B cell (primary cell): ENCODE measurements at regions not wholly inside any gene's neighbourhood (a gene's known extent, or its start where the extent isn't known, plus 50 kb on each side); places are given as distances from the start of the nearest gene placed in this dataset.

ENCODE experiments used
- ATAC-seq: fragments of 200-7000 bp; cut with Tn5 transposase; one replicate; pipeline ENCODE4 v1.10.0; 2021; ENCODE audit warnings: low read depth, mild to moderate bottlenecking, moderate number of reproducible peaks, moderate library complexity
- CTCF ChIA-PET: fragments of 350-600 bp; sonication (Branson Sonifier 250); formaldehyde crosslinking; loops from one replicate; lab custom pipeline; 2021; ENCODE audit warnings: antibody characterized with exemption, inconsistent platforms; lab: Charles Lee
- POLR2A ChIA-PET: fragments of 350-600 bp; sonication (Branson Sonifier 250); formaldehyde crosslinking; loops from one replicate; lab custom pipeline; 2021; ENCODE audit warnings: antibody characterized with exemption; lab: Charles Lee
- DNase-seq: peaks from one replicate; pipeline ENCODE4 v3.0.0; 2013
- H2AFZ ChIP-seq: 2 replicates; pipeline ENCODE4 v1.6.1; 2012; ENCODE audit warnings: mild to moderate bottlenecking, low read depth, low read length; ENCODE audit not compliant: insufficient read depth, poor library complexity, severe bottlenecking
- H3K27ac ChIP-seq, 2 donors: 1 replicate in 1 of 2; 2 replicates in 1 of 2; pipeline ENCODE4 v1.5.1; 2012 to 2013; ENCODE audit warnings: low read length in 2 of 2, mild to moderate bottlenecking in 2 of 2, moderate library complexity in 1 of 2
- H3K27me3 ChIP-seq, 4 experiments: fragments of 200-600 bp in 1 of 4; sonication (generic) in 1 of 4; replicated peaks in 1 of 4; 1 replicate in 2 of 4; 2 replicates in 2 of 4; pipeline versions ENCODE4 v1.6.1 to v1.7.0; 2013 to 2016; ENCODE audit warnings: low read length in 3 of 4, mild to moderate bottlenecking in 2 of 4, mixed read lengths in 1 of 4, moderate library complexity in 1 of 4; ENCODE audit not compliant: insufficient read depth in 4 of 4, control insufficient read depth in 3 of 4; ENCODE audit errors: control extremely low read depth in 1 of 4
- H3K36me3 ChIP-seq, 2 experiments: replicated peaks in 1 of 2; 1 replicate in 1 of 2; 2 replicates in 1 of 2; pipeline versions ENCODE4 v1.6.1 to v1.7.1; 2013; ENCODE audit warnings: low read length in 1 of 2; ENCODE audit not compliant: insufficient read depth in 2 of 2, control insufficient read depth in 1 of 2; ENCODE audit errors: control extremely low read depth in 1 of 2, extremely low read depth in 1 of 2
- H3K4me1 ChIP-seq, 2 donors: fragments of 200-600 bp in 1 of 2; sonication (generic) in 1 of 2; 1 replicate in 1 of 2; 2 replicates in 1 of 2; pipeline versions ENCODE4 v1.5.1 to v1.6.1; 2013 to 2017; ENCODE audit warnings: low read length in 2 of 2; ENCODE audit not compliant: control insufficient read depth in 2 of 2, insufficient read depth in 2 of 2
- H3K4me2 ChIP-seq: replicated peaks from 2 replicates; pipeline ENCODE3; 2012; ENCODE audit warnings: mild to moderate bottlenecking, low read depth, low read length; ENCODE audit not compliant: poor library complexity, severe bottlenecking
- H3K4me3 ChIP-seq, 5 experiments: fragments of 200-600 bp in 1 of 5; sonication (generic) in 1 of 5; 1 replicate in 3 of 5; 2 replicates in 2 of 5; pipeline versions ENCODE4 v1.5.1 to v1.7.0; 2011 to 2016; ENCODE audit warnings: low read length in 4 of 5, mild to moderate bottlenecking in 4 of 5, low read depth in 2 of 5, control low read depth in 1 of 5, moderate library complexity in 1 of 5; ENCODE audit not compliant: insufficient read depth in 1 of 5; ENCODE audit errors: control extremely low read depth in 1 of 5, extremely low read depth in 1 of 5
- H3K79me2 ChIP-seq: fragments of 200-600 bp; sonication (generic); one replicate; pipeline ENCODE4 v1.6.0; 2016; ENCODE audit warnings: low read length; ENCODE audit not compliant: control insufficient read depth, insufficient read depth
- H3K9ac ChIP-seq: fragments of 200-600 bp; sonication (generic); 2 replicates; pipeline ENCODE4 v1.6.1; 2017; ENCODE audit warnings: mild to moderate bottlenecking, low read length, moderate library complexity
- H3K9me3 ChIP-seq, 3 donors: one replicate each; pipeline versions ENCODE4 v1.6.1 to v1.7.1; 2013; ENCODE audit warnings: low read length in 2 of 3; ENCODE audit not compliant: control insufficient read depth in 2 of 3, insufficient read depth in 1 of 3; ENCODE audit errors: control extremely low read depth in 1 of 3
- H4K20me1 ChIP-seq: 2 replicates; pipeline ENCODE4 v1.6.0; 2012; ENCODE audit warnings: mild to moderate bottlenecking, low read length; ENCODE audit not compliant: insufficient read depth, control insufficient read depth, poor library complexity, severe bottlenecking
- H3K27ac Mint-ChIP-seq: one replicate; pipeline ENCODE4 v1.8.0; 2021; ENCODE audit warnings: mixed read lengths
- H3K27me3 Mint-ChIP-seq: one replicate; pipeline ENCODE4 v1.8.0; 2021; ENCODE audit warnings: mixed read lengths
- H3K4me1 Mint-ChIP-seq: one replicate; pipeline ENCODE4 v1.8.0; 2021; ENCODE audit warnings: mixed read lengths
- H3K4me3 Mint-ChIP-seq: one replicate; pipeline ENCODE4 v1.8.0; 2021; ENCODE audit warnings: mixed read lengths
- H3K9me3 Mint-ChIP-seq: one replicate; pipeline ENCODE4 v1.8.0; 2022; ENCODE audit warnings: mixed read lengths; ENCODE audit not compliant: insufficient read depth
- CTCF ChIP-seq: fragments of 200-600 bp; IDR thresholded peaks from one replicate; pipeline ENCODE4 v1.8.0; 2022; ENCODE audit warnings: antibody characterized with exemption, mild to moderate bottlenecking
- EZH2 ChIP-seq: IDR thresholded peaks from 2 replicates; pipeline ENCODE4 v1.6.1; 2012; ENCODE audit warnings: borderline replicate concordance, low read depth, mild to moderate bottlenecking, moderate library complexity, low read length; ENCODE audit not compliant: insufficient read depth, poor library complexity, severe bottlenecking
- WGBS: methylation state at CpG from one replicate; pipeline ENCODE4 v1.1.5; 2013; ENCODE audit warnings: missing lambda C conversion rate; ENCODE audit not compliant: insufficient coverage; 5-methylcytosine and 5-hydroxymethylcytosine counted together
- intact Hi-C: fragments of 100-400 bp; cut with micrococcal nuclease; formaldehyde crosslinking; loops from one replicate; pipeline ENCODE4 v1.10.0; 2022

GRCh38 chr2:150578481-150578880 is 91.0 kb upstream of the RND3 start:
- DNase-seq (no peak), ATAC-seq (no peak)
- no peaks in the 10 kb centered on the region for H3K4me1 ChIP-seq
- 83% methylated on average over 2 of the region's 2 CpGs for WGBS
- no peaks in the 10 kb centered on the region for H3K79me2 ChIP-seq
- H3K27me3 ChIP-seq, result no peaks in the 10 kb centered on the region
- no peak overlapping the region for H3K27ac ChIP-seq
- intact Hi-C loops, result no loop called here
- H3K4me3 ChIP-seq, result no peak overlapping the region
- H3K9me3 ChIP-seq, result peaks cover 2 to 13% (median 8%) of the 10 kb centered on the region in 3 donors
- ChIA-PET CTCF (no interaction called here), POLR2A (no interaction called here)
- H3K36me3 ChIP-seq, result no peaks in the 10 kb centered on the region
- Mint-ChIP-seq H3K4me3 (no peak overlapping the region), H3K27me3 (no peaks in the 10 kb centered on the region), H3K4me1 (no peaks in the 10 kb centered on the region), H3K9me3 (peaks cover 8% of the 10 kb centered on the region), H3K27ac (no peak overlapping the region)
- no peaks in the 10 kb centered on the region for H4K20me1 ChIP-seq
- no peak overlapping the region for H3K4me2 ChIP-seq
- TF ChIP-seq CTCF, result no peak
- TF ChIP-seq EZH2, result no peak
- no peak overlapping the region for H3K9ac ChIP-seq
- no peak overlapping the region for H2AFZ ChIP-seq

- H3K79me2 ChIP-seq, result no peaks in the 10 kb centered on the region
- no peaks in the 10 kb centered on the region for H3K36me3 ChIP-seq
- Mint-ChIP-seq H3K27ac (no peak overlapping the region), H3K27me3 (no peaks in the 10 kb centered on the region), H3K9me3 (peaks cover 6% of the 10 kb centered on the region), H3K4me1 (no peaks in the 10 kb centered on the region), H3K4me3 (no peak overlapping the region)
- no peak overlapping the region for H3K4me3 ChIP-seq
- no CpG with 5 or more reads among the region's 1 CpG for WGBS
- H4K20me1 ChIP-seq, result no peaks in the 10 kb centered on the region
- H3K27me3 ChIP-seq, result no peaks in the 10 kb centered on the region
- ChIA-PET CTCF (no interaction called here), POLR2A (no interaction called here)
- DNase-seq (no peak), ATAC-seq (no peak)
- no peak overlapping the region for H2AFZ ChIP-seq
- TF ChIP-seq EZH2 (no peak), CTCF (no peak)
- H3K9ac ChIP-seq, result no peak overlapping the region
- no peaks in the 10 kb centered on the region for H3K4me1 ChIP-seq
- intact Hi-C loops, result no loop called here
- H3K4me2 ChIP-seq, result no peak overlapping the region
- no peak overlapping the region for H3K27ac ChIP-seq
- peaks cover 2 to 13% (median 8%) of the 10 kb centered on the region in 3 donors for H3K9me3 ChIP-seq
Measured at GRCh38 chr2:150575861-150576260, 88.4 kb upstream of the RND3 start.
